HG02973 (cell line): ENCODE measurements at regions not wholly inside any gene's neighbourhood (a gene's known extent, or its start where the extent isn't known, plus 50 kb on each side); places are given as distances from the start of the nearest gene placed in this dataset.

Source experiments
- ATAC-seq: cut with Tn5 transposase; IDR thresholded peaks from one replicate; pipeline ENCODE4 v1.9.1; 2021; ENCODE audit warnings: moderate library complexity; ENCODE audit not compliant: unreplicated experiment

DNA sequence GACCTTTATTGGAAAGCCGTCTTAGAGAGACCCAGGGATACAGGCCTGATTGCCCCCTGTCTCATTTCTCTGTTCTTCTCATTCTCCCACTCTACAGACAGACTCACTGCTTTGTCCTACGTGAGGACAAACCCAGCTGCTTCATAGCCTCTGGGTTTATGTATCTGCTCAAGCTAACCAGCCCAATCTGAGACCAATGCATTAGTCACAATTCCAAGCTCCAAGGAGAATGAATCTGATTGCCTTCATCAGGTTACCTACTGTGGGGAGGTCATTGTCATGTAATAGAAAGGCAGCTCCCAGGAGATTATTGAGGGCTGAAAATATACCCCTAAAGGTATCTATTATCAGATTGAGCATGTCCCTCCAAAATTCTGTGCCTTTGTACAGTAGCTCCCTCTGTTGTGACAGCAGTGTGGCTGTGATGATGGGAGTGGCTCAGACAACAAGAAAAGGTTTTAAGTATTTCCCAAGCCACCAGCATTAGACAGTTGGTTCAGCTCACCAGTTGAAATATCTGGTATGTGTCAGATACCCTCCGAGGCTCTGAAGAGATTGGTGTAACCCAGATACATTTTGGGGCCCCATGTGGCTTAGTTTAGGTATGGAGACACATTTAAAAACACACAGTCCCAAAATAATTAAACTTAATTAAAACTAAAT is 123.1 kb upstream of the EEPD1 start:
- no peak for ATAC-seq

- ATAC-seq: no peak
Observed at GRCh38 chr7:36032361-36032818, 120.7 kb upstream of the EEPD1 start.

DNA sequence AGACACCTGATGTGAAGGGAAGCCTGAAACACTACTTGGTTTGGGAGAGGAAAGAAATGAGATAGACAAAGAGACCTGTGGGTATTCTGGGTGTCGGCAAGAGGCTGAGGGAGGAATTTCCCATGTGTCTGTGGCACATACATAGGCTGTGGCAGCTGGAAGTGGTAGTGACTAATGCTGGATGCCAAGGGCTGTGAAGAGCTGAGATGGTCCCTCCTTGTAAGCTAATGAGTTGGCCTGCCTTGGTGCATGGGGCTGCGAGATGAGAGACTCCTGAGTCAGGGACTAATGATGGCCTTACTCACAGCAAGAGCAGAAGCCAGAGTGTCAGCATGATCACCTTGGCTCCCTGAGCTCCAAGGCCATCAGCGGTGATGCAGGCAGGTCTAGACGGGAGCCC is 119.0 kb upstream of the EEPD1 start:
- no peak for ATAC-seq

- ATAC-seq: no peak
Observed at GRCh38 chr7:36035186-36035585, 117.9 kb upstream of the EEPD1 start.

DNA sequence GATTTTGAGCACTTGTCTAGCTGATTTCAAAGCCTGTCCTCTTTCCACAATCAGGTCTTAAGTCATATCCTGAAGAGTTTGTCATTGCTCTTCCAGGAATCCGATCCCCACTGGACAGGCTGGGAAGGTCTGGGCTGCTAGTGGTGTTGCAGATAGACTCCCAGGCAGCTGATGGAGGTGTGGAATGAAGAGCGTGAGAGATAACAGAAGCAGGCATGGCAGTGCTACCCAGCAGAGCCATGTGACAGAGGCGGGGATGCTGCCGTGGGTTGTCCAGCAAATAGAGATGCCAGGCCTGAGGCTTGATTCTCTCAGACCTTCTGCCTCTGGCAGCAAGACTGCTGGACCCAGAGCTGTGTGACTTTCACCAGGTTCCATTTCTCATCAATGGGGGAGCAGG is 116.5 kb upstream of the EEPD1 start:
- ATAC-seq: no peak

DNA sequence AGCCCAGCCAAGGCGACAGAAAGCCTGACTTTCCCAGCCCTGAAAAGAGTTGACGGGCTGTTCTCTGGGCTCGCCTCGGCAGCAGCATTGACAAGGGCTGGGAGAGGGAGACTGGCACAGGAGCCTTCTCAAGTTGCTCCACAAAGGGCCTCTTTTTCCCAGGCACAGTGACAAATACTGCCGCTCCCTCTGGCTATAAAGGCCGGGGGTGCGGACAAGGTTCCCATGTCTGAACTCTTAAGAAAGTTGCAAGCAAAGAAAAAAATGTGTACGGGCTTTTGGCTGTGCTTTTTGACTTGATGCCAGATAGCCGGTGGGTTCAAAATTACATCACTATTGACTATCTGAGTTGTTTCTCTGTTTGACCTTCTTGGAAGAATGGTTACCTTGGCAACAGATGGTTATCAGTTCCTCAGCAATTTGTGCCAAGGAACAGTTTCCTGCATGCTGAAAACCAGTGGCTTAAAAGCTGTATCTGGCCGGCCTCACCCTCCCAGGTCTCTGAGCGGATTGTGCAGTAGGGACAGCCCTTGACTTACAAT is 115.9 kb upstream of the EEPD1 start:
- no peak for ATAC-seq

DNA sequence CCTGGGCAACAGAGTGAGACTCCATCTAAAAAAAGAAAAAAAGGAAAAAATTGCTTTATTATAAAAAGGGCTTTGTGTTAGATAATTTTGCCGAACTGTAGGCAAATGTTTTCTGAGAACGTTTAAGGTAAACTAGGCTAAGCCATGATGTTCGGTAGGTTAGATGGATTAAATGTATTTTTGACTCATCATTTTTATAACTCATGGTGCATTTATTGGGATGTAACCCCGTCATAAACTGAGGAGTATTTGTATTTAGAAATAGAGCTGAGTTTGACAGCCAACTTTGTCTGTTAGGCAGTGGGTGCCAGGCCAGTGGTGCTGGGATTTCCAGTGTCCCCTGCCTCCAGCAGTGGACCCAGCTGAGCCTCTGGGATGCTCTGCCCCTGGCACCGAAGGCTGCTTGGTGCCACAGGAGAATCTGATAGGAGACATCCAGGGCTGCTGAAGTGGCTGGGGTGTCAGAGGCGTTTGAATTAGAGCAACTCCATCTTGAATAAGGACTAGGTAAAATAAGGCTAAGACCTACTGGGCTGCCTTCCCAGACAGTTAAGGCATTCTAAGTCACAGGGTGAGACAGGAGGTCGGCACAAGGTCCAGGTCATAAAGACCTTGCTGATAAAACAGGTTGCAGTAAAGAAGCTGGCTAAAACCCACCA is 114.9 kb upstream of the EEPD1 start:
- no peak for ATAC-seq

- no peak for ATAC-seq
Observed at GRCh38 chr7:36039243-36039642, 113.8 kb upstream of the EEPD1 start.

GRCh38 chr7:36039671-36040070 is 113.4 kb upstream of the EEPD1 start:
- ATAC-seq: no peak

GRCh38 chr7:36040679-36041078 is 112.4 kb upstream of the EEPD1 start:
- ATAC-seq: no peak

DNA sequence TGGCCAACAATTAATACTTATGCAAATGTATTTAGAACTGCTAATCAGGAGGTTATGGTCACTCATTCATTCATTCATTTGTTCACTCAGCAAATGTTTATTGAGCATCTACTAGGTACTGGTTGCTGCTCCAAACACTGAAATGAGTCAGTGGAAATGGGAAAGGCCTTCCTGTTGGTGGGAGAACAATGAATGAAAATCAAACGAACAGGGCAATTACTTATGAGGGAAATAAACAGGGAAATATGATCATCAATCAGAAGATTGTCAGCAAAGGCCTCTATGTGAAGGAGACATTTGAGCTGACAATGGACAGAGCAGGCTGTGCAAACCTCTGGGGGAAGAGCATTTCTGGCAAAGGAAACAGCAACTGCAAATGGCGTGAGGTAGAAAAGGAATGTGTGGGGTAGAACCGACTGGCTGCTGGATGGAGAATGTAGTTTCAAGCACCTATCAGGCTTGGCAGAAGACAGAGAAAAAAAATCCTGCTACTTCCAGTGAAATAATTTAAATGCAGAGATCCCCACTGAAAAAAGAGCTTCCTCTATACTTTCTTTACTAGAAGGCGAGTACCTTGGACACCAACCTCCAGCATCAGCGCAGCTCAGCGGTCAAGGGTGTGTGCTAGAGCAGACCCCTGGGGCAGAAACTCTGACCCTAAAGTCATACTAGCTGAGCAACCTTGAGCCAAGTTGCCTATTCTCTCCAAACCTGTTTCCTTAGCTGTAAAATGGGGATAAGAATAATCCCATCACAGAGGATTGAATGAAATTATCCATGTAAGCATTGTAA is 108.8 kb upstream of the EEPD1 start:
- ATAC-seq: no peak

DNA sequence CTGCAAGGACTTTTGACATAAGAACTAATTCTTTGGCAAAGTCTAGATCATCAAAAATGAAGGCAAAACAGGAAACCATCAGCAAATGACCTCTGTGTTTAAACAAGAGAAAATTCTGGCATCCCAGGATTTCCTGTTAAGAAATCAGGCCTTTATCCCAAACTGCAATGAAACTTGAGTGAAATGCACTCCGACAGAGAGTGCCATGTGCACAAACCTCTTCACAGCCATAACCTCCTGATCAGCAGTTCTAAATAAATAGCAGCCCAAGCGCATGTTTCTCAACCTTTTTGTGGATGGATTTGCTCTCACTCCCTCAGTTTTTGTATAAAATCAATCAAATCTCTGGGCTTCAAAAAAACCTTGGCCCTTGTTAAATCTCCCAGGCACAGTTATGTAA is 107.7 kb upstream of the EEPD1 start:
- ATAC-seq: no peak

DNA sequence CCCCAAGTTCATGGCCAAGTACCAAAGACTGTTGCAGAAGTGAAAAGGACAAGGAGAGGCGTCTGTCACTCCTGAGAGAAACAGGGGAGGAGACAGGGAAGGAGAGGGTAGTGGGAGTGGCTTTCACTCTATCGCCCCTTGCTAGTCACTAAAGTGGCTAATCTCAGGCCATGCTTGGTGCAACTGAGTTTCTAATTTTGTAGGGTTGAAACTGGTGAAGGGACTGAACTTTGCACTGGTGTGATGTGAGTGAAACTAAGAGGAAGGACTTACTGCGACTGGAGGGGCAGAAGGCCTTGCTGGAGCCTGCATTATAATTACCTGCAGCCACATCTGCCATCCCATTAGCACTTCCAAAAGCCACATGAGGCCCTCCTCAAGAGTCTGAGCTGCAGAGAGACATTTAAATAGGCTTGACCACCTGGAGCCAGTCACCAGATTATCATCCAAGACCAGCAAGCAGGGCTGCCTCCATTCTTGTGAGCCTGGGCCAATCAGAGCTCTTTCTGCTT is 107.2 kb upstream of the EEPD1 start:
- ATAC-seq: no peak

DNA sequence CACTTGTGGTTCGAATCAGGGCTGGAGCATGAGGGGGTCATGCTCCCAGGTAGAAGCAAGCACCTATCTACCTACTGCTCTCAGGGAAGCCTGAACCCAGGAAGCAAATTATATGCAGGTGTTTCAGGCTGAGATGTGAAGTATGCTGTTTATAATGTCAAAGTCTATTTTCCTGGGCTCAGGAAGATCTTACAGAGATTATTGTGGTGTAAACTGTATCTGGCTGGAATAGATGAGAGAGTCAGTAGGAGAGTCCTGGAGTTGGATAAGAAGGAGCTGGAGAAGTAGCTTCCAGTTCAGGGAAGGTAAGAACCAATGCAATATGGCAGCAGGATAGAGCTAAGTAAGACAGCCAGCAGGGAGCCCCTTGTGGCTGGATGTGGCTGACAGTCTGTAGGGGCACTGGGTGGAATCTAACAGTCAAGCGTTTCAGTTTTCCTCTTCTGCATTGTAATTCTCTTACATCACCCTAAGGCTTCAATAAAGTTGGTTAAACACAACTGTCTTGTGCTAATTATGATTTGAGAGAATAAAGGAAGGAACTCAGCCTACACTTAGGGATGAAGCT is 105.9 kb upstream of the EEPD1 start:
- ATAC-seq: no peak

GRCh38 chr7:36048141-36048901 is 104.7 kb upstream of the EEPD1 start:
- ATAC-seq: no peak

DNA sequence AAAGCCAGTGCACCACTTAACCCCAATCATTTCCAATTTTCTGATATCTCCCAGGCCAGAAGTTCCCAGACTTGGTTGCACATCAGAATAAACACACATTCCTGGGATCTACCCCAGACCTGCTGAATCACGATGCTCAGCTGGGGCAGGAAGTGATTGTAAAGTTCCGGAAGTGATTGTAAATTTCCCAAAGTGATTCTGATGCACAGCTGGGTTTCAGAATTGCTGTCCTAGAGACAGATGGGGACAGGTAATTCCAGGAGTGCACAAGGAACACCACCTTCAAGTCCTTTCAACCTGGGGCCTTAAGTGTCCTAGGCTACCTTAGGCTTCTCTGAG is 104.2 kb upstream of the EEPD1 start:
- no peak for ATAC-seq

GRCh38 chr7:36051501-36051900 is 101.6 kb upstream of the EEPD1 start:
- ATAC-seq: no peak

GRCh38 chr7:36053589-36053988 is 99.5 kb upstream of the EEPD1 start:
- ATAC-seq: no peak

DNA sequence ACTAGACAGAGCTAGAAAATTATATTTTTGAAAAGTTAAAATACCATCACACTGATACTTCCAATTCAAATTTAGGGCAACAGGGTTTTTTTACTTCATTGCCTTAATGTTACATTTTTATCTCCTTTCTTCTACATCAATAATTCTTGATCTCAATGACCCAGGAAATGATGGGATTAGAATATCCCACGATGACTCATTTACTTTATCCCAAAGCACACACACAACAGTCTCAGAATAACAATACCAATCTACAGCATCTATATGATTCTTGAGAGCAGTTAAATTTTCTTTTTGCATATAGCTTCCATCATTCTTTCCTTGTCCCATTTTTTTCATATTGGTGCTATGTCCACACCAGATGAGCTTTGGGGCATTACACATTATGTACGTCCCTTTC is 98.4 kb upstream of the EEPD1 start:
- ATAC-seq: no peak

GRCh38 chr7:36055207-36055606 is 97.8 kb upstream of the EEPD1 start:
- no peak for ATAC-seq

DNA sequence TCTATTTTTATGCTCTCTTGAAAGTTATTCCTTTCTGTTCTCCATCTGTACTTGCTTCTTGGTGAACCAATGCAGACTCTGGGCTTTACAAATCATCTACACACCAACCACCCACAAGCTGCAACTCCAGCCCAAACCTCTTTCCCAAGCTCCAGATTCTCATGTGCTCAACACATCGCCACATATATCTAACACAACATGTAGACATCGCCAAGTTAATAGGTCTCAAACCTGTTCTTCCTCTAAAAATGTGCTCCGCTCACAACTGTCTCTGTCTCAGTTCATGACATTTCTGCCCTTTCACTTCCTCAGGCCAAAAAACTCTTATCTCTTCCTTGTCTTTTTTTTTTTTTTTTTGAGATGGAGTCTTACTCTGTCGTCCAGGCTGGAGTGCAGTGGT is 95.7 kb upstream of the EEPD1 start:
- peak; percentile 59 for ATAC-seq
